ENCODE measurements at regions not wholly inside any gene's neighbourhood (a gene's known extent, or its start where the extent isn't known, plus 50 kb on each side); places are given as distances from the start of the nearest gene placed in this dataset.
A peak's percentile ranks its signal among the peaks of the same experiment; 100 is the strongest.

GRCh38 chr20:57076951-57077350 is 189.5 kb downstream of the BMP7 start:
- DNase-seq (ENCODE audit: low read depth in 2 of 2), result no peak

- DNase-seq (ENCODE audit: low read depth in 2 of 2), result no peak
Measured at GRCh38 chr20:57078116-57078515, 188.3 kb downstream of the BMP7 start.

- no peak for DNase-seq (ENCODE audit: low read depth in 2 of 2)
Measured at GRCh38 chr20:57079031-57080005, 187.1 kb downstream of the BMP7 start.

- DNase-seq (ENCODE audit: low read depth in 2 of 2), result no peak
Measured at GRCh38 chr20:57080796-57081195, 185.6 kb downstream of the BMP7 start.

GRCh38 chr20:57082357-57082945 is 184.0 kb downstream of the BMP7 start:
- DNase-seq (ENCODE audit: low read depth in 2 of 2), result no peak

GRCh38 chr20:57083072-57083471 is 183.4 kb downstream of the BMP7 start:
- no peak for DNase-seq (ENCODE audit: low read depth in 2 of 2)

GRCh38 chr20:57086066-57086465 is 180.4 kb downstream of the BMP7 start:
- DNase-seq (ENCODE audit: low read depth in 2 of 2), result no peak

- DNase-seq (ENCODE audit: low read depth in 2 of 2), result no peak
Measured at GRCh38 chr20:57087102-57087501, 179.3 kb downstream of the BMP7 start.

GRCh38 chr20:57087705-57088104 is 178.7 kb downstream of the BMP7 start:
- no peak for DNase-seq (ENCODE audit: low read depth in 2 of 2)

- DNase-seq (ENCODE audit: low read depth in 2 of 2), result no peak
Measured at GRCh38 chr20:57088436-57088835, 178.0 kb downstream of the BMP7 start.

GRCh38 chr20:57089699-57090144 is 176.7 kb downstream of the BMP7 start:
- DNase-seq (ENCODE audit: low read depth in 2 of 2), result peak; percentile 42 to 64

- no peak for DNase-seq (ENCODE audit: low read depth in 2 of 2)
Measured at GRCh38 chr20:57090590-57091560, 175.6 kb downstream of the BMP7 start.

GRCh38 chr20:57091748-57092111 is 174.7 kb downstream of the BMP7 start:
- DNase-seq (ENCODE audit: low read depth in 2 of 2), result no peak

- peak; percentile 56 to 74 for DNase-seq (ENCODE audit: low read depth in 2 of 2)
Measured at GRCh38 chr20:57092112-57092899, 174.1 kb downstream of the BMP7 start.

- DNase-seq (ENCODE audit: low read depth in 2 of 2), result no peak
Measured at GRCh38 chr20:57092900-57093530, 173.4 kb downstream of the BMP7 start.

- no peak for DNase-seq (ENCODE audit: low read depth in 2 of 2)
Measured at GRCh38 chr20:57093766-57094165, 172.7 kb downstream of the BMP7 start.

GRCh38 chr20:57094252-57094891 is 172.1 kb downstream of the BMP7 start:
- DNase-seq (ENCODE audit: low read depth in 2 of 2), result no peak

- no peak for DNase-seq (ENCODE audit: low read depth in 2 of 2)
Measured at GRCh38 chr20:57094991-57095390, 171.4 kb downstream of the BMP7 start.

- DNase-seq (ENCODE audit: low read depth in 2 of 2), result no peak
Measured at GRCh38 chr20:57095426-57095825, 171.0 kb downstream of the BMP7 start.

Measured in lung microvascular endothelial cell (primary cell).